ENCODE measurements at regions not wholly inside any gene's neighbourhood (a gene's known extent, or its start where the extent isn't known, plus 50 kb on each side); places are given as distances from the start of the nearest gene placed in this dataset.

DNA sequence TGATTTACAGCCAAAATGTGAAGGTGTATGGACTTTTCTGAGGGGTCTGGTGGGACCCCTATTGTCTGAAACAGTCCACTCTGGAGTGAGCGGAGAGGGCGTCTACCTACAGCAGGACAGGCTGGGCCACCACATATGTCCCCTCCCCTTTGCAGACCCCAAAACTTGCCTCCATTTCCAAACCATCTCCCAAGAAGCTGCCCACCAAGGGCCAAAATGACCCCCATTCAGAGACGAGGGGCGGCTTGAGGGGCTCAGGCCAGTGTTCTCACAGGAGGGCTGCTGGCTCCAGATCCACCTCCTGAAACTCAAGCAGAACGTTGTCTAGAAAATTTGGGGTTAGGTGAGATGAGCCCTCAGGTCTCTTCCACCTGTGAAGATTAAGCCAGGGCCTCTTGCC, 161.1 kb upstream of the SALL3 start:
- TF ChIP-seq, protein P1, sequence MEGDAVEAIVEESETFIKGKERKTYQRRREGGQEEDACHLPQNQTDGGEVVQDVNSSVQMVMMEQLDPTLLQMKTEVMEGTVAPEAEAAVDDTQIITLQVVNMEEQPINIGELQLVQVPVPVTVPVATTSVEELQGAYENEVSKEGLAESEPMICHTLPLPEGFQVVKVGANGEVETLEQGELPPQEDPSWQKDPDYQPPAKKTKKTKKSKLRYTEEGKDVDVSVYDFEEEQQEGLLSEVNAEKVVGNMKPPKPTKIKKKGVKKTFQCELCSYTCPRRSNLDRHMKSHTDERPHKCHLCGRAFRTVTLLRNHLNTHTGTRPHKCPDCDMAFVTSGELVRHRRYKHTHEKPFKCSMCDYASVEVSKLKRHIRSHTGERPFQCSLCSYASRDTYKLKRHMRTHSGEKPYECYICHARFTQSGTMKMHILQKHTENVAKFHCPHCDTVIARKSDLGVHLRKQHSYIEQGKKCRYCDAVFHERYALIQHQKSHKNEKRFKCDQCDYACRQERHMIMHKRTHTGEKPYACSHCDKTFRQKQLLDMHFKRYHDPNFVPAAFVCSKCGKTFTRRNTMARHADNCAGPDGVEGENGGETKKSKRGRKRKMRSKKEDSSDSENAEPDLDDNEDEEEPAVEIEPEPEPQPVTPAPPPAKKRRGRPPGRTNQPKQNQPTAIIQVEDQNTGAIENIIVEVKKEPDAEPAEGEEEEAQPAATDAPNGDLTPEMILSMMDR (IDR thresholded peaks at IDR 0.05; ENCODE audit: extremely low read depth, insufficient read depth, missing control alignments), result no peak
- no peak for DNase-seq (ENCODE audit: low spot score)
- in situ Hi-C loops (cut with MboI; ENCODE audit: low pct_unique_long_range_greater_than_20kb, low sequenced_read_pairs, unreplicated experiment), result no loop called here

DNA sequence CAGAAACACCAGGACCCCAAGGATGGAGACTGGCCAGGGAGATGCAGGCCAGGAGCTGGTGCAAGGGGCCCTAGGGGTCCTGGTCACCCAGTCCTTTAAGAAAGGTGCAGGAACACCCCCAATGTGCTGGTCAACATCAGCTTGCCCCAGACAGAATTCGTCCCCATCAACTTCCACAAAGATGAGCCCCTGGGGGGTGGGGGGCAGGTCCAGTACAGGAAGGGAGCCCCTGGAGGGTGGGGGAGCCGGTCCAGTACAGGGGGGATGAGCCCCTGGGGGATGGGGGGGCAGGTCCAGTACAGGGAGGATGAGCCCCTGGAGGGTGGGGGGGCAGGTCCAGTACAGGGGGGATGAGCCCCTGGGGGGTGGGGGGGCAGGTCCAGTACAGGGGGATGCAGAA, 160.7 kb upstream of the SALL3 start:
- TF ChIP-seq, protein P1 (IDR thresholded peaks at IDR 0.05; ENCODE audit: extremely low read depth, insufficient read depth, missing control alignments), result no peak
- DNase-seq (ENCODE audit: low spot score), result no peak
- in situ Hi-C loops (cut with MboI; ENCODE audit: low pct_unique_long_range_greater_than_20kb, low sequenced_read_pairs, unreplicated experiment), result no loop called here

GRCh38 chr18:78820161-78820834, 159.3 kb upstream of the SALL3 start:
- in situ Hi-C loops (cut with MboI; ENCODE audit: low pct_unique_long_range_greater_than_20kb, low sequenced_read_pairs, unreplicated experiment), result no loop called here
- TF ChIP-seq, protein P1 (IDR thresholded peaks at IDR 0.05; ENCODE audit: extremely low read depth, insufficient read depth, missing control alignments), result no peak
- no peak for DNase-seq (ENCODE audit: low spot score)

GRCh38 chr18:78821396-78821795, 158.2 kb upstream of the SALL3 start:
- DNase-seq (ENCODE audit: low spot score), result no peak
- TF ChIP-seq, protein P1 (IDR thresholded peaks at IDR 0.05; ENCODE audit: extremely low read depth, insufficient read depth, missing control alignments), result no peak
- in situ Hi-C loops (cut with MboI; ENCODE audit: low pct_unique_long_range_greater_than_20kb, low sequenced_read_pairs, unreplicated experiment), result no loop called here

DNA sequence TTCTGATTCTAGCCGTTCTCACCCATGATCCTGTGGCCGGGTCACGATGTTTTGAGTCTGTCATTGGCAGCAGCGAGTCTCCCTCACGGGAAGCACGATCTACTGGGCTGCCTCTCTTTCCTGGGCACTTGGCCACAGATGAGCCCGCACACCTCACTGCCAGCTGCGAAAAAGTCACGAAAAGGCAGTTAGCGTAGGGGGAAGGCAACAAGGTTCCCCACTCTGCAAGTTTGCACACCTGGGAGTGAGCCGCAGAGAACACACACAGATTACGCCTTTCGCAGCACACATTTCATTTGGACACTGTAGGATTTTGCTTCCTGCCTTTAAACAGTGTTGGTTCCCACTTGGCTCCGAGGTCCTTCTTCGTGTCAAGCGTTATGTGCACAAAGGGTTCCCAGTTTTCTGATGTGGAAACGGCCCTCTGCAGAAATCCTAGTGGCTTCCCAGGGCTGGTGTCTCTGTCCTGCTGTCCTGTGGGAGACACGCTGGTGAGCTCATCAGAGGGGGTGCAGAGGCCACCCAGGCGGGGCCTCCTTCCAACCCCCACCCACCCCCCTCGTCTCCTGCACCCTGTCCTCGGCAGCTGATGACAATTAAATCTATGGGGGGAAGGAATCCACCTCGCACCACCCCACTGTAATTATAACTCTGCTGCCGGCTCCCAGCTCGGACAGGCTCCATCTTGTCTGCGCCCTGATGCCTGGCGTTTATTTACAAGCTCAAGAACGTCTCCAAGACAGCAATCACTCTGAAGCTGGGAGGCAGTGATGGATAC, 157.3 kb upstream of the SALL3 start:
- TF ChIP-seq, protein P1 (IDR thresholded peaks at IDR 0.05; ENCODE audit: extremely low read depth, insufficient read depth, missing control alignments), result no peak
- no peak for DNase-seq (ENCODE audit: low spot score)
- in situ Hi-C loops (cut with MboI; ENCODE audit: low pct_unique_long_range_greater_than_20kb, low sequenced_read_pairs, unreplicated experiment), result no loop called here

DNA sequence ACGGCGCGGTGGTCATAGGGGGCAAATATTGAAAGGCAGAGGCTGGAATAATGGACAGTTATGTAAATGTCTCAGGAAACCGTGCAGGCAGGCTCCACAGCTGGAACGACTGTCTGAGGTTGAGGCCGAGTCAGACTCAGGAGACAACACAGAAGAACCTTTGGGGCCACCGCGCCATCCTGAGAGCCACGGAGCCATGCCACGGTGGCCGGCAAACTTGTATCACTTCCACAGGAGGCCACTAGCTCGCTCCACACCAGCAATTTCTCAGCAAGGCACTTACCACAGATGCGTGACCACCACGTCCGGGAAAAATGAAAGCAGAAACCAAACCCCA, 156.7 kb upstream of the SALL3 start:
- in situ Hi-C loops (cut with MboI; ENCODE audit: low pct_unique_long_range_greater_than_20kb, low sequenced_read_pairs, unreplicated experiment), result no loop called here
- TF ChIP-seq, protein P1 (IDR thresholded peaks at IDR 0.05; ENCODE audit: extremely low read depth, insufficient read depth, missing control alignments), result no peak
- DNase-seq (ENCODE audit: low spot score), result no peak
